Prostate gland (tissue), 2 donors: ENCODE measurements at regions not wholly inside any gene's neighbourhood (a gene's known extent, or its start where the extent isn't known, plus 50 kb on each side); places are given as distances from the start of the nearest gene placed in this dataset.

Source experiments
- DNase-seq: peaks from one replicate; pipeline ENCODE4 v3.0.0-alpha.2; 2019; ENCODE audit warnings: low spot score
- H3K27ac ChIP-seq, 2 donors: fragments of 200-600 bp; sonication (generic); 2 replicates each; pipeline ENCODE4 v1.5.1; 2017 to 2019
- H3K27me3 ChIP-seq: fragments of 200-600 bp; sonication (generic); replicated peaks from 2 replicates; pipeline ENCODE4 v1.5.1; 2019; ENCODE audit not compliant: insufficient read depth
- H3K36me3 ChIP-seq, 2 donors: fragments of 200-600 bp; sonication (generic); 1 replicate in 1 of 2; 2 replicates in 1 of 2; pipeline versions ENCODE4 v1.5.1 to v1.8.1; 2017 to 2019
- H3K4me1 ChIP-seq: fragments of 200-600 bp; sonication (generic); replicated peaks from 2 replicates; pipeline ENCODE4 v1.5.1; 2019
- H3K4me3 ChIP-seq, 2 donors: fragments of 200-600 bp; sonication (generic); 2 replicates each; pipeline ENCODE4 v1.5.1; 2017 to 2019
- H3K9me3 ChIP-seq: fragments of 200-600 bp; sonication (generic); 2 replicates; pipeline ENCODE4 v1.5.1; 2017
- POLR2A ChIP-seq: fragments of 450-650 bp; IDR thresholded peaks from one replicate; pipeline ENCODE4 v1.6.1; 2016; ENCODE audit warnings: antibody characterized with exemption, mild to moderate bottlenecking
- POLR2AphosphoS5 ChIP-seq: sonication (generic); formaldehyde crosslinking; IDR thresholded peaks from one replicate; pipeline ENCODE4 v1.6.1; 2017; ENCODE audit warnings: antibody characterized with exemption
- WGBS: methylation state at CpG from one replicate; pipeline ENCODE4 v1.1.5; 2018; 5-methylcytosine and 5-hydroxymethylcytosine counted together
- intact Hi-C: fragments of 100-400 bp; cut with DNase I; formaldehyde crosslinking; loops from one replicate; pipeline ENCODE4 v1.14.2; 2022
- TF ChIP-seq, protein P1 (sequence below), 4 experiments: fragments of 200-600 bp in 2 of 4; fragments of 450-650 bp in 2 of 4; sonication (generic) in 2 of 4; IDR thresholded peaks; 1 replicate in 3 of 4; 2 replicates in 1 of 4; pipeline ENCODE4 v1.5.1; 2016 to 2019; ENCODE audit warnings: antibody characterized with exemption in 4 of 4, mild to moderate bottlenecking in 2 of 4, moderate library complexity in 2 of 4

DNA sequence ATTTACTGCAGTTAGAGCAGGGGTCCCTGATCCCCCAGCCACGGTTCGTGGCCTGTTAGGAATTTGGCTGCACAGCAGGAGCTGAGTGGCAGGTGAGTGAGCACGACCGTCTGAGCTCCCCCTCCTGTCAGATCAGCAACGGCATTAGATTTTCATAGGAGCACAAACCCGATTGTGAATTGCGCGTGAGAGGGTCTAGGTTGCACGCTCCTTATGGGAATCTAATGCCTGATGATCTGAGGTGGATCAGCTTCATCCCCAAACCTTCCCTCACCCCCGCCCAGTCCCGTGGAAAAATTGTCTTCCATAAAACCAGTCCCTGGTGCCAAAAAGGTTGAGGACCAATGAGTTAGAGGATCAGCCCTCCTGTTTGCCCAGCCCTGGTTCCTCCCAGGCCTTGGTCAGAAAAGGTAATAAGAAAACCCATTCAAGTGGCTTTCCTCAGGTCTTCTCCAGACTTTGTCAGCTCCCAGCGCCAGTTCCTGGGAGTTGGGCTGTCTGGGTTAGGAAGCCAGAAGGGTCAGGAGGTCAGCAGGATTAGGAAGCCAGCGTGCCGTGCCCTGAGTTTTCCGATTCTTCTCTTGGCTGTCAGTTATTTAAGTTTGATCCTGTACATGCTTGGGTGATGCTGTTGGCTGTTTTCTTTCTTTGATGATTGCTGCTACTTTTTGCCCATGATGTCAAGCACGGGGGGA lies 139.9 kb upstream of the PMEPA1 start:
- Histone ChIP-seq H3K9me3 (no peaks in the 10 kb centered on the region), H3K27ac (no peak overlapping the region), H3K36me3 (no peaks in the 10 kb centered on the region), H3K4me3 (no peak overlapping the region), H3K4me1 (no peaks in the 10 kb centered on the region), H3K27me3 (no peaks in the 10 kb centered on the region)
- DNase-seq = no peak
- 92% methylated on average over 16 of the region's 16 CpGs for WGBS
- intact Hi-C loops = no loop called here
- TF ChIP-seq POLR2AphosphoS5 = no peak
- TF ChIP-seq, protein P1, sequence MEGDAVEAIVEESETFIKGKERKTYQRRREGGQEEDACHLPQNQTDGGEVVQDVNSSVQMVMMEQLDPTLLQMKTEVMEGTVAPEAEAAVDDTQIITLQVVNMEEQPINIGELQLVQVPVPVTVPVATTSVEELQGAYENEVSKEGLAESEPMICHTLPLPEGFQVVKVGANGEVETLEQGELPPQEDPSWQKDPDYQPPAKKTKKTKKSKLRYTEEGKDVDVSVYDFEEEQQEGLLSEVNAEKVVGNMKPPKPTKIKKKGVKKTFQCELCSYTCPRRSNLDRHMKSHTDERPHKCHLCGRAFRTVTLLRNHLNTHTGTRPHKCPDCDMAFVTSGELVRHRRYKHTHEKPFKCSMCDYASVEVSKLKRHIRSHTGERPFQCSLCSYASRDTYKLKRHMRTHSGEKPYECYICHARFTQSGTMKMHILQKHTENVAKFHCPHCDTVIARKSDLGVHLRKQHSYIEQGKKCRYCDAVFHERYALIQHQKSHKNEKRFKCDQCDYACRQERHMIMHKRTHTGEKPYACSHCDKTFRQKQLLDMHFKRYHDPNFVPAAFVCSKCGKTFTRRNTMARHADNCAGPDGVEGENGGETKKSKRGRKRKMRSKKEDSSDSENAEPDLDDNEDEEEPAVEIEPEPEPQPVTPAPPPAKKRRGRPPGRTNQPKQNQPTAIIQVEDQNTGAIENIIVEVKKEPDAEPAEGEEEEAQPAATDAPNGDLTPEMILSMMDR (IDR thresholded peaks at IDR 0.05) = no peak
- TF ChIP-seq POLR2A = no peak

DNA sequence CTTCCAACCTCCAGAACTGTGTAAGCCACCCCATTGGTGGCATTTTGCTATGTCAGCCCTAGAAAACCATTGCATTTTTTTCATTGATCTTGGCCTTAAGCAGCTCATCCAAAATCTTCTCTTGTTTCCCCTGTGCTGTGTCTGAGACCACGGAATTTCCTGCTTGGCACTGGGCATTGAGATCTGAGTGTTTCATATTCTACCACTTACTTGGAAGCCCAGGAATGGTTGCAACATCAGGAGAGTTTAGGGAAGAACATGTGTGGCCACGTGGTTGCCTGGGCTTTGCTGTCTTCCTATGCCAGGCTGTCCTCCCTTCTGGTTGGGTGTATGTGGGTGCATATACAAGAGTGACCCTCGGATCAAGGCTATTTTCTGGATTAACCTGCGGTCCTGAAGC lies 139.3 kb upstream of the PMEPA1 start:
- WGBS = 87% methylated on average over 4 of the region's 4 CpGs
- intact Hi-C loops = no loop called here
- H3K36me3 ChIP-seq = no peaks in the 10 kb centered on the region
- H3K4me3 ChIP-seq = no peak overlapping the region
- no peaks in the 10 kb centered on the region for H3K4me1 ChIP-seq
- H3K27ac ChIP-seq = no peak overlapping the region
- no peak for DNase-seq
- no peaks in the 10 kb centered on the region for H3K27me3 ChIP-seq
- no peak for TF ChIP-seq POLR2AphosphoS5
- TF ChIP-seq POLR2A = no peak
- TF ChIP-seq, protein P1 (IDR thresholded peaks at IDR 0.05) = no peak
- no peaks in the 10 kb centered on the region for H3K9me3 ChIP-seq

DNA sequence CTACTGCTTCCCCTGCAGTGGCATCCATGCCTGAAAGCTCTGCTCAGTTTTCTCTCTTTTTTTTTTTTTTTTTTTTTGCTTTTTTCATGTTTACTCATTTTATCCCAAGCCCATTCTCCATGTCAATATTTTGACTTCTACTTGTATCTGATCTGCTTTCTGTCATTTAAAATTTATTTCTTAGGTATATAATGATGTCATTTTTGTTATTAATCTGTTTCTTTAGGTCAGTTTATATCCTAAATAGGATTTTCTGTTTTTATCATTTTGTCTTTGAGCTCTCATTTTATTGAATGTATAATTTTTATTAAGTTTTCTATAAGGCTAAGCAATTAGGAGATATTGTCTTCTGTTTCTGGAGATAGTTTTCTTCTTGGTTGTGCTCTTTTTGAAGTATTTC lies 138.5 kb upstream of the PMEPA1 start:
- no peaks in the 10 kb centered on the region for H3K36me3 ChIP-seq
- no peaks in the 10 kb centered on the region for H3K9me3 ChIP-seq
- no peak overlapping the region for H3K4me3 ChIP-seq
- H3K4me1 ChIP-seq = no peaks in the 10 kb centered on the region
- TF ChIP-seq, protein P1 (IDR thresholded peaks at IDR 0.05) = no peak
- no peak for TF ChIP-seq POLR2AphosphoS5
- no peak for TF ChIP-seq POLR2A
- no peak overlapping the region for H3K27ac ChIP-seq
- H3K27me3 ChIP-seq = no peaks in the 10 kb centered on the region
- DNase-seq = no peak
- intact Hi-C loops = no loop called here

DNA sequence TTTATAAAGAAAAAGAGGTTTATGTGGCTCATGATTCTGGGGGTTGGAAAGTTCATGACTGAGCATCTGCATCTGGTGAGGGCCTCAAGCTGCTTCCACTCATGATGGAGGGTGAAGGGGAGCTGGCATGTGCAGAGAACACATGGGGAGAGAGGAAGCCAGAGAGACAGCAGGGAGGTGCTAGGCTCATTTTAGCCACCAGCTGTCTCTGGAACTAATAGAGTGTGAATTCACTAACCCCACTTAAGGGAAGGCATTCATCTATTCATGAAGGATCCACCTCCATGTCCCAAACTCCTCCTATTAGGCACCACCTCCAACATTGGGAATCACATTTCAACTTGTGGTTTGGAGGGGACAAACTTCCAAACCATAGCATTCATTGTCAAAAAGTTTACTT lies 137.3 kb upstream of the PMEPA1 start:
- TF ChIP-seq POLR2A (no peak), POLR2AphosphoS5 (no peak)
- TF ChIP-seq, protein P1 (IDR thresholded peaks at IDR 0.05) = no peak
- intact Hi-C loops = no loop called here
- Histone ChIP-seq H3K27ac (no peak overlapping the region), H3K36me3 (no peaks in the 10 kb centered on the region), H3K4me1 (no peaks in the 10 kb centered on the region), H3K4me3 (no peak overlapping the region), H3K27me3 (no peaks in the 10 kb centered on the region), H3K9me3 (no peaks in the 10 kb centered on the region)
- DNase-seq = no peak
